ENCODE measurements at regions not wholly inside any gene's neighbourhood (a gene's known extent, or its start where the extent isn't known, plus 50 kb on each side); places are given as distances from the start of the nearest gene placed in this dataset.

DNA sequence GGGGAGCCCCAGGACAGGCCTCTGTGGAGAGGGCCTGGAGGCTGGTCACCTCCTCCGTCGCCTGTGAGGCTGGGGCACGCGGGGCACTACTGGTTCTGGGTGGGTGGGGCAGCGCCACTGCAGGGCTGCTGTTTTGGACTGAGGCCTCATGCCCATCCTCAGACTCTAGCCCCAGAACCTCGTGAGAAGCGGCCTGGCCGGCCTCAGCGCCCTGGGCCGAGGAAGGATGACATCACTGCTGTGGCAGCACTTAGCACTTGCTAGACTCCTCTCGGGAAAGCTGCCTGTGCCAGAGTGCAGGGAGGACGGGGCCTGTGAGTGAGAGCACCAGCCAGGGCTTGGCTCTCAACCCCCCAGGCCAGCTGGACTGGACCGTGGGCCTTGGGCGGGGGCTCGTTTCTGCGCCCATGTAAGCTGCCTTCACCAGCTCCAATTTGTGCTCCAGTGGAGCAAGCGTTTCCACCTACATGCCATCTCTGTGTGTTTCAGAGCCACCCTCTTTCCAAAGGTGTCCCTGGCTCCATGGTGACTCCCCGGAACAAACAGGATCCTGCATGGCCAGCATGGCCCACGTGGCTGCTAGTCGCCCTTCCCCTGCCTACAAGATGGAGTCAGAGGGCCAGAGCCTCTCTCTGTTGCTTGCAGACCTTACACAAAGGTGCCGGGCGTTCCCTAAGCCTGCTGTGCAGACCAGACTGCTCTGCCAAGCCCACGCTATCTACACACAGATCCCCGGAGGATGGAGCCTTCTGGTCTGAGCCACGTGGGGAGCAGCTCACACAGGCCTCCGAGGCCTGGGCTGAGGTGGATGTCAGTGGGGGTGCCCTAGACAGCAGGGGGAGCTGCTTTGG lies 102.9 kb downstream of the CTTN start:
- DNase-seq (ENCODE audit: low read depth, low spot score), result no peak

DNA sequence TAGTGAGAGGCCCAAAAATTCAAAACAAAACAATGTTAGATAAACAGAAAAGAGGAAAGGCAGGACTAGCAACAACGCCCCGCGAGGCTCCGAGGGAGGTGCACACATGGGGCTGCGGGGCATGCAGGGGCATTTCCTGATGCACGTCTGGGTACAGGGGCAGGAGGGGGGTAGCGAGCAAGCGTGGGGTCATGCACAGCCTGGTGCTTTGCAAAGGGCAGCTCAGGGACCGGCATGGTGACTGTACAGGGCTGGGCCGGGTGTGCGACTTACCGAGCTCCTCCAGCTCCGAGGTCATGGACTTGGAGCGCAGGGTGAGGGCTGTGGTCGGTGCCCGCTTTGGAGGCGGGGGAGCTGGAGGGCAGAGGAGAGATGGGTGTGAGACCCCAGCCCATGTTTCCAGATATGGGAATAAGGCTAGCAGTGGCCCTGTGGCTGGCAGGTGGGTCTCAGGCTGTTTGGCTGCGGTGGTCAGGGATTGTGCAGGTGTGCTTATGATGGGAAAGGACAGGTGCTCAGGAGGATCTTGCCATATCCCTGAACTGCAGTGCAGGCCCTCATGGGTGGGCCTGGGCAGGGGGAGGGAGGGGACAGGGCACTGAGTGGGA lies 103.7 kb downstream of the CTTN start:
- DNase-seq (ENCODE audit: low read depth, low spot score), result no peak

DNA sequence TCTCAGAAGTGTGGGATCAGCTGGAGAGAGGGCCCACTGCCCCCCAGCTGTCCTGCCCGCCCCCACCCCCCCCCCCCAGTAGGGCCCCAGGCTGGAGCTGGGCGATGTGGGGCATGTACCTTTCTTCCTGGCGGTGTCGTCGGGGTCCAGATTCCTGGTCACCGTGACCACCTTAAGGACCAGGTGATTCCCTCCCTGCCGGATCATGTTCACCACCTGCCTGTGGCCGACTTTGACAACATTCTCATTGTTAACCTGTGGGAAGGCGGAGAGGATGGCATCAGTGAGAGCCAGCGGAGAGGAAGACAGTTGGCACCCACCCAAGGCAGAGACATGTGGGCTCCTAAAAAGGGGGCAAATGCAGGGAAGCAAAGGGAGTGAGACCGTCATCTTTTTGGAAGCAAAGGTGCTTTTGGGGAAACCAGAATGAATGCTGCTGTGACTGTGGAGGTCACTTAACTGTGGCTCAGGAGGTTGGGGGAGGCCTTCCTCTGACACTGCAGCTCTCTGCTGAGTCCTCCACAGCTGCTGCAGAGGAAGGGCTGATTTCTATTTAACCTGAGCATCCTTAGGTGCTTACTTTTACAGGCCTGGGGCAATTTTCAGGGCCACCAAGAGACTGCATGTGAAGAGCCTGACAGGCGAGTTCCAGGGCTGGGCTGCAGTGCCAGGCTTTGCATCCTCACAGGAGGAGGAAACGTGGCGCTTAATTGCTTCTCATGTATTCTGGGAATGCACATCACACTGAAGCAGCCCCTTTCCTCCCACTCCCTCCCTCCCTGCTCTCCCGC lies 104.5 kb downstream of the CTTN start:
- no peak for DNase-seq (ENCODE audit: low read depth, low spot score)

DNA sequence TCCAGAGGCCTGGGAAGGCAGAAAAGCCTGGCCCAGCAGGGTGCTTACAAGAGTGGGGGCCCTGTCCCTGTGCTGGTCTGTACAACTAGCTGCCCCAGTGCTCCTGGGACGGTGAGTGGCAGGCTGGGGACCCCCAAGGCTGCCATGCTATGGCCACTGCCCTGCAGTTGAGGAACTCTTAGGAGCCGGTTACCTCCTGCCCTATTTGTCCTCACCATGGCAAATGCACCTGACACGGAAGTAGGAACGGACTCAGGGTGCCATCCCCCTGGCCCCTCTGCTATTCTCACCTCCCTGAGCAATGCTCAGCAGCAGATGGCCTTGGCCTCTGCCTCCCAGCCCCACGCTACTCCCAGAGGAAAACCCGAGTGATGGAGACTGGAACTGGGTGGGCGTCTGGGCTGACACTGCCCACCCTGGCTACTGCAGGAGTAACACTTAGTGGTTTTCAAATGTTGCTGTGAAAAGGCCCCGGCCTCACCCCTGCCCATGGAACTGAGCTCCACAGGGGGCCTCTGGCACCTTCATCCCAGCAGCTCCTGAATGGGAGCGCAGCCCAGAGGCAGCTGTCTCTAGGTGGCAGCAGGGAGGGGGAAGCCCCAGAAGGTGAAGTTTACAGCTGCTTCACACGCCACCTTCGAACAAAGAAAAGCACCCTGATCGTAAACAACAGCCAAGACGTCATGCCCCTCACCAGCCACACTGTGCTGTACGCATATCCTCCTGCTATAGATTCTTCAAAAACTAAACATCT lies 105.3 kb downstream of the CTTN start:
- no peak for DNase-seq (ENCODE audit: low read depth, low spot score)

DNA sequence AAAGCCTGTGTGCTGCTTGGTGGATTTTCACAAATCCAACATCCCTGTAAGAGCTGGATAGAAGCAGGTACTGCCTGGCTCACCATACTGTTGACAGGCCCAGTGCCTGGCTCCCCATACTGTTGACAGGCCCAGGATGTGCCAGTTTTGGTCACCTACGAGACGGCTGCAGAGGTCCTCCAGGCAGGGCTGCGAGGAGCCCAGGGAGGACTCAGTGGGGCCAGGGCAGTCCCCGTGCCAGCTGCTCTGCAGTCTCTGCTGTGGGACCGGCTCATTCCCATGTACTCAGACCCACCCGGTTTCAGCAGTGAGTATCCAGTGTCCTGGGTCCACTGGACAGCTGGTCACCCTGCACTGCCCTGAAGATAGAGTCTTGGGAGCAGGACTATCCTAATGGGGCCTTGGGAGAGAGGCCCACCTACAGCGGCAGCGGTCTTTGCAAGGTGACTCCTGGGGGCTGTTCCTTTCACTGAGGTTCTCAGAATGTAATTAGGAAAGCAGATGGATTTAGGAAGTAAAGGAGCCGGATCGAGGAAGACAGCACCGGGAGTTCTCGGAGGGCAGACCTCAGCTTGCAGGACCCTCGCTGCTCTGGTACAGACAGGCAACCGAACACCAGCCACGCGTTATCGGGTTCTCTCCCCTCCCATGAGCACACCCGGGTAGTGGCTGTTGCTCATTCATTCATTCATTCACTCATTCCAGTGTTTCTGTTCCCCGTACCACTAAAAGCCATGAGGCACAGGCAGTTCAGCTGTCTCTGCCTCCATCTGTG lies 106.1 kb downstream of the CTTN start:
- no peak for DNase-seq (ENCODE audit: low read depth, low spot score)

DNA sequence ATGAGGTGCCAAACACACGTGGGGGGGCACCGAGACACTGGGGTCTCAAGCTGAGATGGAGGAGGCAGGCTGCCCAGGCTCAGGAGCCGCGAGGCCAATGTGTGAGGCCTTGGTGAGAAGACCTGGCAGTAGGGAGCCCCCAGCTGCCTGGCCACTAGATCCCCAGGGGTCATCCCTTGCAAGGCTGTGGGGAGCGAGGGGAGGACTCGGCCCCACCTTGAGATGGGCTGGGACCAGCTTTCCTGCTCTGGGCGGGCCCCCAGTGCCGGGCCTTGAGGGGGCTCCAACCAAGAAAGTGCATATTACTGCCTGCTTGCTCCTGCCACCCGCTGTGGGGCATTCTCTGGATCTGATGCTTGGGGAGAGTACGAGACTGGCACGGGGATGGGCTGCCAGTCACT lies 107.0 kb downstream of the CTTN start:
- DNase-seq (ENCODE audit: low read depth, low spot score), result no peak

DNA sequence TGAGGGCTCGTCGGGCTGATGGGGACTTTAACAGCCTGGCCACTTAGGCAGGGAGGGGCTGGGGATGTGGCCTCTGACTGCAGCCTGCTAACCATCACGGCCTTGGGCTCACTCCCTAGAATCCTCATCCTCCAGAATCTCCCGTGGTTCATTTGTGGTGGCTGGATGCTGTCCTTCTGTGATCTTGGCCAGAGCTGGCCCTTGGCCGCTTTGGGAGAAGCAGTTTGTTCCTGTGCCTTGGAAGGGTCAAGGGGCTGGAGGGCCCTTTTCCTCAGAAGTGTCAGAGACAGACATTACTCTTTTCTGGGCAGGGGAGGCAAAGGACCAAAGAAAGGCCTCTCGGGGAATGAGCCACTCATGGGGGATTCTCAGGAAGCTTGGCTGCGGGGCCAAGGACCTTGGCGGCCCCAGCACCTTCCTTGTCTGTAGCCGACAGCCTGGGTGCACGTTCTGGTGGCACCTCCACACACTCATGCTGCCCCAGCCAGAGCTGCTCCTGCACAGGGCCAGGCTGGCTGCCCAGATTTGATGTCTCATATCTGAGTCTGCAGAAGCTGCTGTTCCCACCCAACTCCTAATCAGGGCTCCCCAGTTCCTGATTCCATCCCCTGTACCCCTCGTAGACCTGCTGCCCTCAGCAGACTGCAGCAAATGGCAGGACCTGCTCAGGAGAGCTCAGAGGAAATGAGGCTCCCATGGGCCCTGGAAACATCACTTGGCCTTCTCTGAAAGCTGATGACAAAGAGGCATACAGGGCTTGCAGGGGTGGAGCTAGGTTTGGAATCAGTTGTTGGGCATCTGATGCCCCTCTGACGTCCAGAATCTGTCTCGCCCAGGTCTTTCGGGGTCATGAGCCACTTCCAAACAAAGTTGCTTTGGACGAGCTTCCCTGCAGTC lies 107.7 kb downstream of the CTTN start:
- no peak for DNase-seq (ENCODE audit: low read depth, low spot score)

DNA sequence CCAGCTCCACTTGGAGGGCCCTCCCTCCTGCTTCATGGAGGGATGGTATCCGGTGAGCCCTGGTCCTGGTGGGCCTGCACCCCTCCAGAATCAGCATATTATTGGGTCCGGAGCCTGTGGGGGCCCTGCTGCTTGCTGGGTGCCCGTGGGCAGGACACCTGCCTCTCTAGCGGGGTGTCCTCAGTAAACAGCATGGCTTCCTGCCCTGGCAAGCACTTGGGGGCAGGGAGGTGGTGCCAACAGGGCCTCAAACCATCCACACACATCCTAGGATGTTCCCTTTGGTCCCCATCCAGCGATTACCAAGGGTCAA lies 108.3 kb downstream of the CTTN start:
- DNase-seq (ENCODE audit: low read depth, low spot score), result no peak

DNA sequence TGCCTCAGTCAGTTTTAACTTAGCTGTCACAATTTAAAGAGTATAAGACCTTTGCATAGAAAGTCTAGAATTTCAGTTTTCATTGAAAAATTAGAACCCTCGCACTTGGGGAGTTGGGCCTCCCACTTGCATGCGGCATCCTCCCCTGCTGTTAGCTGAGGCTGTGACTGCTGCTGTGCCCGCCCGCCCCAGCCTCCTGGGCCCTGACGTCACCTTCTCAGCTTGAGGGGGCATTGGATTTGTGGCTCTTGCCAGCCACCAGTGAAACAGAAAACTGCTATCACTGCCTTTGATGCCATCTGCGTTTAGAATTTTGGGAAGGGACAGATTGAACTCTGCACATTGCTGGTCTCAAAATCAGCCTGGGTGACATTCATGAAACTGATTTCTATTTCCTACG lies 108.7 kb downstream of the CTTN start:
- DNase-seq (ENCODE audit: low read depth, low spot score), result no peak

DNA sequence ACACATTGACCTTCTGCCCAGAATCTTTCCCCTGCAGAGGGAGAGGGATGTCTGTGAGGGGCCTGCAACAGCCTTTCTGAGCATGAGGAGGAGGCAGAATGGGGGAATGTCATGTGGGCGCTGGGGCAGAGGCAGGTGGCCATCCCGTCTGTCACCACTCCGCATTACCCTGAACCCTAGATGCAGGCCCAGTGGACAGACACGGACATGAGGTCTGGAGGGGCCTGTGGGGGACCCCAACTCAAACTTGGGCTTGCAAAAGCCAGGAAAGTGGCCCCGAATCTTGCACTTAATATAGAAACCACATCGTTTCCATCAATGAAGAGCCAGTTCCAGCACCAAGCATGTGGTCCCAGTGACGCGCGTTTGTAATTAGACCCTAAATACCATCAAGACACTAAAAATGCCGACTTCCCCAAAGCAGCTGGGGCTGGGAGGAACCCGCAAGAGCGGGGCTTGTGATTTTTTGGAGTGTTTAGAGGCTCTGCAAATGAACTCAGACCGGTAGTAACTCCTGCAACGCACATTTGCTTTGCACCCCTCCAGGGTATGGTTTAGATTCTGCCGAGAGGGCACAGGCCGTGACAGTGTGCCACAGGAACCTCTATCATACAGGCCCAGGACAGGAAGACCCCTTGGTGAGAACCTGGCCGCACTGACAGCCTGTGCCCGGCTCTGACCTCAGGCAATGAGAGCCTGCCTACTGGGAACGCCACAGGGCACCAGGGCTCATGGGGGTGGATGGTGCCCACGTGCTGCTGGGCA lies 109.3 kb downstream of the CTTN start:
- no peak for DNase-seq (ENCODE audit: low read depth, low spot score)

DNA sequence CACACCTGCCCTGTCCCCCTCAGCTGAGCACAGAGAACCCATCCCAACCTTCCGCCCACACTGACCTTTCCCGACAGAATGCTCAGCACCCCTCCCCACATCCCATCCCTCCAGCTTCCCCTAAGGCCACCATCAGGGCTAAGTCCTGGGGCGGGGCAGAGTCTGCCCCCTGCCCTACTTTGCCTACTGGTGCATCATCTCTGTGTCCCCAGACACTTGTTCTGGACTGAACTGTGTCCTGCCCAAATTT lies 109.8 kb downstream of the CTTN start:
- no peak for DNase-seq (ENCODE audit: low read depth, low spot score)

DNA sequence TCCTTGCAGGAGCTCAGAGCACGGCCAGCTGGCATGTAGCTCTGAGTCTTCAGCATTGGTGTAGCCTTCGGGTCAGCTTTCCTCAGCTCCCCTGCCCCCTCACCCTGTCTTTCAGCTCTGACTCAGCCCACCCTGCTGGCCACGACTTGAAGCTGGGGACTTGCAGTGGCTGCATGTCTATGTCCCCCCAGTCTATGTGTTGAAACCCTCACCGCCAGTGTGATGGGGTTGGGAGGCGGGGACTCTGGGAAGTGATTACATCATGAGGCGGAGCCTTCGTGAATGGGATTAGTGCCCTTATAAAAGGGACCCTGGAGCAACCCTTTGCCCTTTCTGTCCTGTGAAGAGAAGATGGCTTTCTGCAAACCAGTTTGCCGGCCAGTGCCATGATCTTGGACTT lies 111.1 kb downstream of the CTTN start:
- DNase-seq (ENCODE audit: low read depth, low spot score), result no peak

DNA sequence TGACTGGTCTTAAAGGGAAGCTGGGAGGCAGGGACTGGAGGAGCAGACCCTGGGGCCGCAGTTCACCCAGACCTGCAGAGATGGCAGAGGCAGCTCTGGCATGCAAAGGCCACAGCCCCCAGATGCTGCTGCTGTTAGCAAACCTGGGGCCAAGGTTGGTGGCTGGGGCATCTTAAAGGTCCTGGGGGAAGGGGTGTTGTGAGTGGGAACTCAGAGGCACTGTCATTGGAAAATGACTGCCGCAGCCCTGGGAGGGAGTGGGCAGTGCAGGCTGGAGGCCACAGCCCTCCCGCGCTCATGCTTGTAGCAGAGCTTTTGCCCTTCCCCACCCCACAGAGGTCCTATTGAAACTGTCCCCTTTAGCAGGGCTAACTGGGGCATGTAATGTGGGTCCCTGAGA lies 111.8 kb downstream of the CTTN start:
- no peak for DNase-seq (ENCODE audit: low read depth, low spot score)

DNA sequence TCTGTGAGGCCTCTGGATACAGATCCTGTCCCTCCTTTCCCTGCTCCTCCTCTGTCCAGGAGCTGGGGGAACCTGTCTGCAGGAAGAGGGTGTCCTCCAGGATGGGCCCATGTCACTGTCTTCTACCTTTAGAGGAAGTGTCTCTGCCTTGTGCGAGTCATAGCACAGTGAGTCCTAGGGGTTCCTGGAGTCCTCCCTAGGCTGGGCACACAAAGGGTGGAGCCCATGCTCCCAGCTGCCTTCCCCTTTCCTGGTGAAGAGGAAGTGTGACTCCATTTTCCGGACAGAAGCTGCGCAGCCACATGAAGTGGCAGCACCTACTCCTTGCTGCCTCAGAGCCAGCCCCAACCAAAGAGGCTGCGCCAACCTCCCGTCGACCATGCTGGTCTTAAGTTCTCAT lies 112.2 kb downstream of the CTTN start:
- no peak for DNase-seq (ENCODE audit: low read depth, low spot score)

DNA sequence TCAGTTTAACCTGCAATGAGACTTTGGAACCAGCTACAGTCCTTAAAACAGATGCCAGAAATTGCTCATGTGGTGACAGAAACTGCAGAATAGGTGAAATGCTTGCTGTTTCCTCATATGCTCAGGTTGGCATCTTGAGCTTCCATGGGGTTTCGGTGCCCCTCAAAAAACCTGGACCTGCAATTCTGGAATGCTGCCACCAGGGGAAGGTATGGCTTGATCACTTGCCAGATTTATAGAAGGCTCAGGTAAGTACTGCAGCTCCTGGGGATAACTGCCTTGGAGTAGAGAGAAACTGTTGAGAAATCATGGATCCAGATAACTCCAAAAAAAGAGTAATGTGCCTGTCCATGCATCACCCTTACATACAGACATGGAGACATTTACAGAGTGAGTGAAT lies 113.0 kb downstream of the CTTN start:
- DNase-seq (ENCODE audit: low read depth, low spot score), result no peak

DNA sequence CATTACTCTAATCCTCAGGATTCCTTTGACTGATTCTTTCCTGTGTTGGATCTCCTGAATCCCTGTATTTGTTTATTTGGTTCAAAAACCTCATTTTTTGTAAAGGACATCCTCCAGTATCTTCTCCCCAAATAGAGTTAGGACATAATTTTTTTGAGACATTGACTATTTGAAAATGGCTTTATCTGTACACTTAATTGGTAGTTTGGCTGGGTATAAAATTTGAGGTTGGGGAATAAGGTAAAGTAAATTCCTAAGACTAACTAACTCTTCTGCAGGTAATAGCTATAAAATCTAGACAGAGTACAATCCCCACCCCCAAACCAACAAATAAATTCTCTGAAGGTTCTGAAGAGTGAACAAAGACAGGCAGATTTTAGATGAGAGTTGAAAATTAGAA lies 114.4 kb downstream of the CTTN start:
- DNase-seq (ENCODE audit: low read depth, low spot score), result no peak

DNA sequence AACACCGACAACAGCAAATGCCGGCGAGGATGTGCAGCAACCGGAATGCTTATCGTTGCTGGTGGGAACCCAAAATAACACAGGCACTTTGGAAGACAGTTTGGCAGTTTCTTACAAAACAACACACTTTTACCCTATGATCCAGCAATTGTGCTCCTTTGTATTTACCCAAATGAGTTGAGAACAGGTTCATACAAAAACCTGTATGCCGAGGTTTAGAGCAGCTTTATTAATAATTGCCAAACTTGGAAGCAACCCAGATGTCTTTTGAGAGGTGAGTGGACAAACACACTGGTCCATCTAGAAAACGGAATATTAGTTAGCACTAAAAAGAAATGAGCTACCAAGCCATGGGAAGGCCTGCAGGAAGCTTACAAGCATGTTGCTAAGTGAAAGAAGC lies 118.9 kb downstream of the CTTN start:
- DNase-seq (ENCODE audit: low read depth, low spot score), result no peak

DNA sequence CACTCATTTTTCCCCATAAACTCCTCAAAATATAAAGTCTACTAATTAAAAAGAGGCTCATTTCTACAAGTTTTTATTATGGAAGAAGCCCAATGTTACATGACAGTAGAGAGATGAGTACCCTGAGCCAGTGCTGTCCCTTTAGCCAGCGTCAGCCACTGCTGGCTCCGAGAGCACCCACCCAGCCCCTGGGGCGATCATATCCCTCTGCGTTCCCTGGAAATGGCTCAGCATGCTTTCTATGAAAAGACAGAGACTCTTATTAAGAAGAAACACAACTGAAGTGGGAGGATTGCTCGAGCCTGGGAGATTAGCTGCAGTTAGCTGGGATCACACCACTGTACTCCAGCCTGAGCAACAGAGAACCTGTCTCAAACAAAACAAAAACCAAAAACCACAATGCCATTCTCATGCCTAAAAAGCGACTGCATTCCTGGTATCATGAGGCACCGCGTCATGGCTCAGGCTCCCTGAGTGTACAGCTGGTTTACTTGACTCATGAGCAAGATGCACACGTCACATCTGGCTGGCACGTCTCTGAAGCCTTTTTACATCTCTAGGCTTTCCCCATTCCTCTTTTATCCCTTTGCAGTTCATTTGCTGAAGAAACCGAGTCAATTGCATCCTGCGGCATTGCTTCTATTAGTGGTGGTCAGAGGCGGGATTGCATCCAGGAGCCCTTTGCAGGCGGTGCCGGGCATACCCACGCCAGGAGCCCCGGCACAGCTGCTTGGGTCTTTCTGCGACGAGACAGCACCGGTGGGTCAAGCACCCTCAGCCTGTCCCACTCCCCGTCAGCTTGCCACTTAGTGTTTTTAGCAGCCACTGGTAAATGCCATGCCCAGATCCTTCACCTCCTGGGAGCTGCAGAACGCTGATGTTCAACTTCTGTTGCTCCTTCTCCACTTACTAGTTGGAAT lies 119.9 kb downstream of the CTTN start:
- DNase-seq (ENCODE audit: low read depth, low spot score), result no peak

DNA sequence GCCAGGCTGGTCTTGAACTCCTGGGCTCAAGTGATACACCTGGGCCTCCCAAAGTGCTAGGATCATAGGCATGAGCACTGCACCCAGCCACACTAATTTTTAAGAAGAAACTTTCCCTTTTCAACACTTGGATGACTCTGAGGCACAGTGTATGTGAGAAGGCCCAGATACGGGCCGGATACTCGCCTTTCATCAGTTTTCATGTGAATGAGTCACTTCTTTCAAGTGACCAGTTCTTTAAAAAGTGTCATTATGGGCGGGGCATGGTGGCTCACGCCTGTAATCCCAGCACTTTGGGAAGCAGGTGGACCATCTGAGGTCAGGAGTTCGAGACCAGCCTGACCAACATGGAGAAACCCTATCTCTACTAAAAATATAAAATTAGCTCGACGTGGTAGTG lies 120.8 kb downstream of the CTTN start:
- DNase-seq (ENCODE audit: low read depth, low spot score), result no peak
